GM13976 (cell line): ENCODE measurements at regions not wholly inside any gene's neighbourhood (a gene's known extent, or its start where the extent isn't known, plus 50 kb on each side); places are given as distances from the start of the nearest gene placed in this dataset.
"Not testable (repeated sequence)": the region's sequence is repeated elsewhere in the genome, so short reads cannot be mapped to it uniquely, and the experiment has no call there.

Experiments
- DNase-seq: peaks from one replicate; pipeline ENCODE4 v3.0.0; 2012; ENCODE audit warnings: low spot score
- in situ Hi-C: fragments of 300-500 bp; cut with MboI; formaldehyde crosslinking; loops from one replicate; pipeline ENCODE4 v1.12.0; 2022; ENCODE audit warnings: low sequenced_read_pairs, mixed read lengths, inconsistent platforms; ENCODE audit not compliant: unreplicated experiment
- TF ChIP-seq, protein P1 (sequence below): IDR thresholded peaks from 2 replicates; pipeline ENCODE4 v1.5.1; 2012; ENCODE audit warnings: borderline replicate concordance, mild to moderate bottlenecking; ENCODE audit not compliant: insufficient read depth; ENCODE audit errors: extremely low read depth, missing control alignments, control extremely low read depth

DNA sequence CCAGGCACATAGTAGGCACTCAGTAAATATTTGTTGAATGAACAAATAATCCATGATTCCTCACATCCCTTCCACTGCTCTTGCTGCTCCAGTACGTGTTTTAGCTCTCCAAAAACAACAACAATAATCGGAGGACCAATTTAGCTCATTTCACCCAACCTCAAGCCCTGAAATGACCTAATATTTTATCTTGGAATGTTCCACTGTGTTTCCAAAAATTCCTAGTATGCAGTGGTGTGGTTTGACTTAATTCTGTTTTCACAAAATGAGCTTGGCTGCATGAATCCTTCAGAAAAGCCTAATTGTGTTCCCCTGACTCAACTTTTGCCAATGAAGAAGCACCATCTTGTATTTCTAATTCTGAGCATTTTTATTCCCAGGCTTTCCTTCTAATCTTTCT lies 168.0 kb upstream of the PHACTR1 start:
- in situ Hi-C loops = no loop called here
- no peak for DNase-seq
- TF ChIP-seq, protein P1, sequence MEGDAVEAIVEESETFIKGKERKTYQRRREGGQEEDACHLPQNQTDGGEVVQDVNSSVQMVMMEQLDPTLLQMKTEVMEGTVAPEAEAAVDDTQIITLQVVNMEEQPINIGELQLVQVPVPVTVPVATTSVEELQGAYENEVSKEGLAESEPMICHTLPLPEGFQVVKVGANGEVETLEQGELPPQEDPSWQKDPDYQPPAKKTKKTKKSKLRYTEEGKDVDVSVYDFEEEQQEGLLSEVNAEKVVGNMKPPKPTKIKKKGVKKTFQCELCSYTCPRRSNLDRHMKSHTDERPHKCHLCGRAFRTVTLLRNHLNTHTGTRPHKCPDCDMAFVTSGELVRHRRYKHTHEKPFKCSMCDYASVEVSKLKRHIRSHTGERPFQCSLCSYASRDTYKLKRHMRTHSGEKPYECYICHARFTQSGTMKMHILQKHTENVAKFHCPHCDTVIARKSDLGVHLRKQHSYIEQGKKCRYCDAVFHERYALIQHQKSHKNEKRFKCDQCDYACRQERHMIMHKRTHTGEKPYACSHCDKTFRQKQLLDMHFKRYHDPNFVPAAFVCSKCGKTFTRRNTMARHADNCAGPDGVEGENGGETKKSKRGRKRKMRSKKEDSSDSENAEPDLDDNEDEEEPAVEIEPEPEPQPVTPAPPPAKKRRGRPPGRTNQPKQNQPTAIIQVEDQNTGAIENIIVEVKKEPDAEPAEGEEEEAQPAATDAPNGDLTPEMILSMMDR = no peak

- in situ Hi-C loops, DNase-seq: not testable (repeated sequence)
Observed at GRCh38 chr6:12549445-12549844, 167.1 kb upstream of the PHACTR1 start.

DNA sequence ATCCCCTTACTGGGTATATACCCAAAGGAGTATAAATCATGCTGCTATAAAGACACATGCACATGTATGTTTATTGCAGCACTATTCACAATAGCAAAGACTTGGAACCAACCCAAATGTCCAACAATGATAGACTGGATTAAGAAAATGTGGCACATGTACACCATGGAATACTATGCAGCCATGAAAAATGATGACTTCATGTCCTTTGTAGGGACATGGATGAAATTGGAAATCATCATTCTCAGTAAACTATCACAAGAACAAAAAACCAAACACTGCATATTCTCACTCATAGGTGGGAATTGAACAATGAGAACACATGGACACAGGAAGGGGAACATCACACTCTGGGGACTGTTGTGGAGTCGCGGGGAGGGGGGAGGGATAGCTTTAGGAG lies 161.7 kb upstream of the PHACTR1 start:
- DNase-seq, in situ Hi-C loops: not testable (repeated sequence)

GRCh38 chr6:12555267-12555666 lies 161.3 kb upstream of the PHACTR1 start:
- in situ Hi-C loops = no loop called here
- TF ChIP-seq, protein P1 = no peak
- no peak for DNase-seq

GRCh38 chr6:12555781-12556180 lies 160.8 kb upstream of the PHACTR1 start:
- DNase-seq = no peak
- TF ChIP-seq, protein P1 = no peak
- in situ Hi-C loops = no loop called here

GRCh38 chr6:12557765-12558164 lies 158.8 kb upstream of the PHACTR1 start:
- in situ Hi-C loops = no loop called here
- DNase-seq = no peak
- TF ChIP-seq, protein P1 = no peak

DNA sequence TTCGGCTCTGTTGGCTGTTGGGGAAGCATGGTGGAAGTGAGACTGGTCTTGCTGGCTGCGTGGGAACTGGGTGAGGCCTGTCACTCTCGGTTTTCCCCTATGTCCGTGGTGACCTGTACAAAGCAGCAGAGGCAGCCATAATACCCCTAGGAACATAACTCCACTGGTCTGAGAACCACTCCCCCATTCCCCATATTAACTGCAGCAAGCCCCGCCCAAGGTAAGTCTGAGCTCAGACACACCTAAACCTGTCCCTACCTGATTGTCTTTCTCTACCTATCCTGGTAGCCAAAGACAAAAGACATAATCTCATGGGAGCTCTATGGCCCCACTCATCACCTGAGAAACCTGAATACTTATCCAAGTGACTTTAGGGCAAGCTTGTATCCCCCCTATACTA lies 156.3 kb upstream of the PHACTR1 start:
- TF ChIP-seq, protein P1 = no peak
- in situ Hi-C loops = no loop called here
- DNase-seq = no peak

GRCh38 chr6:12566618-12567123 lies 149.9 kb upstream of the PHACTR1 start:
- in situ Hi-C loops = no loop called here

More at GRCh38 chr6:12566618-12567123, 149.9 kb upstream of the PHACTR1 start:
- DNase-seq = no peak
- TF ChIP-seq, protein P1 = no peak
